ENCODE measurements at regions not wholly inside any gene's neighbourhood (a gene's known extent, or its start where the extent isn't known, plus 50 kb on each side); places are given as distances from the start of the nearest gene placed in this dataset.

DNA sequence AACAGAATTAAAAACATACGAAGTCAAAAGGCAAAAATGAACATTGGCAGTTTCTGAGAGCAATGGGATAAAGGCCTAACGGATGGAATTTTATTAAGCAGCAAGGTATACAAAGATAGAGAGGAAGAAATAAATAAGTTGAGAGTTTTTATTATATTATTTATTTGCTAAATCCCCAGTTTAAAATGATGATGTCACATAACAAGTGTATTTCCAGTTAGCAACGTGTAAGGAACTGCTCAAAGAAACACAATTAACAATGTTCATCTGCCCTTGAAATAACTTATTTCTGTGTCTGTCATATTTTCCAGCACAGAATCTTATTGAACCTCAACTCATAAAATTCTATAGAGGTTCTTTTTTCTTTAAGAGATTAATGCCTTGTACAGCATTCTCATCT lies 108.6 kb upstream of the TMEM106B start:
- H3K27me3 ChIP-seq, result no peaks in the 10 kb centered on the region
- no peak overlapping the region for H3K27ac ChIP-seq
- no peaks in the 10 kb centered on the region for H3K9me3 ChIP-seq (ENCODE audit: low read depth)
- DNase-seq (ENCODE audit: low read depth in 1 of 2, low spot score in 1 of 2), result no peak
- H3K4me1 ChIP-seq (ENCODE audit: low read depth), result no peaks in the 10 kb centered on the region
- H3K4me3 ChIP-seq, result no peak overlapping the region
- H3K36me3 ChIP-seq, result no peaks in the 10 kb centered on the region
- TF ChIP-seq, protein P1, sequence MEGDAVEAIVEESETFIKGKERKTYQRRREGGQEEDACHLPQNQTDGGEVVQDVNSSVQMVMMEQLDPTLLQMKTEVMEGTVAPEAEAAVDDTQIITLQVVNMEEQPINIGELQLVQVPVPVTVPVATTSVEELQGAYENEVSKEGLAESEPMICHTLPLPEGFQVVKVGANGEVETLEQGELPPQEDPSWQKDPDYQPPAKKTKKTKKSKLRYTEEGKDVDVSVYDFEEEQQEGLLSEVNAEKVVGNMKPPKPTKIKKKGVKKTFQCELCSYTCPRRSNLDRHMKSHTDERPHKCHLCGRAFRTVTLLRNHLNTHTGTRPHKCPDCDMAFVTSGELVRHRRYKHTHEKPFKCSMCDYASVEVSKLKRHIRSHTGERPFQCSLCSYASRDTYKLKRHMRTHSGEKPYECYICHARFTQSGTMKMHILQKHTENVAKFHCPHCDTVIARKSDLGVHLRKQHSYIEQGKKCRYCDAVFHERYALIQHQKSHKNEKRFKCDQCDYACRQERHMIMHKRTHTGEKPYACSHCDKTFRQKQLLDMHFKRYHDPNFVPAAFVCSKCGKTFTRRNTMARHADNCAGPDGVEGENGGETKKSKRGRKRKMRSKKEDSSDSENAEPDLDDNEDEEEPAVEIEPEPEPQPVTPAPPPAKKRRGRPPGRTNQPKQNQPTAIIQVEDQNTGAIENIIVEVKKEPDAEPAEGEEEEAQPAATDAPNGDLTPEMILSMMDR (IDR thresholded peaks at IDR 0.05; ENCODE audit: low read depth, low read length), result no peak

DNA sequence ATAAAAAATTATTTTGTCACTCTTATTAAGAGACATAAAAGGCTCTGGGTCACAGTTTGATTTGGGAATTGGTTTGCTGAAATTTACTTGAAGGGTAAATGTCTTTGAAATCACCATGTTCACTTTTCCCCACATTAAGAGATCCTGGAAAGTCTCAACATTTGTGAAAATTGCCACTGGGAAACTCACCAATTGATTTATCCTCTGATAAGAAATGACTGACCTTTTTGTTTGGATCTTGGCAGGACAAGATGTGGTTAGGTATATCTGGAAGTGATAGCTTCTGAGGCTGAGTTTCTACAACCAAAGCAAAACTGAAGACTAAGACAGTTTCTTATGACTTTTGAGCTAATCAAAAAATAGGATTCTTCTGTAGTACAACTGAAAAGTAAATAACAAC lies 107.1 kb upstream of the TMEM106B start:
- Histone ChIP-seq H3K27ac (no peak overlapping the region), H3K9me3 (ENCODE audit: low read depth) (no peaks in the 10 kb centered on the region), H3K36me3 (no peaks in the 10 kb centered on the region), H3K27me3 (no peaks in the 10 kb centered on the region), H3K4me1 (ENCODE audit: low read depth) (no peaks in the 10 kb centered on the region), H3K4me3 (no peak overlapping the region)
- no peak for DNase-seq (ENCODE audit: low read depth in 1 of 2, low spot score in 1 of 2)
- TF ChIP-seq, protein P1 (IDR thresholded peaks at IDR 0.05; ENCODE audit: low read depth, low read length), result no peak

DNA sequence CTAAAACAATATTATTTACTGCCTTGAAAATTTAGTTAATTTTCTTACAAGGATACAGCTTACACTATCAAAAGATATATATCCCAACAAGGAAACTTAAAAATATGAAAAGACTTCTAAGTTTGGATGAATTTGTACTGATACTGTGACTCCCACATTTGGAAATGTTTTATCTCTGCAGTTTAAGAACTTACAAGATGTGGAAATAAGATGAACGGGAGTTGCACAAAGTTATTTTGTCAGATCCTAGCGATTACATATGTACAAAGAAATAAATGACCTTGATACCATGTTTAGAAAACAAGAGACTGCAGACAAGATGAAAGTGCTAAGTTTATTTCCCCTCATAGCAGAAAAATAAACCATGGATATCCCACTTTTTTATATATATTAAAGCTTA lies 103.7 kb upstream of the TMEM106B start:
- TF ChIP-seq, protein P1 (IDR thresholded peaks at IDR 0.05; ENCODE audit: low read depth, low read length), result no peak
- Histone ChIP-seq H3K27ac (no peak overlapping the region), H3K9me3 (ENCODE audit: low read depth) (no peaks in the 10 kb centered on the region), H3K27me3 (peaks cover 26% of the 10 kb centered on the region), H3K4me3 (no peak overlapping the region), H3K36me3 (no peaks in the 10 kb centered on the region), H3K4me1 (ENCODE audit: low read depth) (no peaks in the 10 kb centered on the region)
- no peak for DNase-seq (ENCODE audit: low read depth in 1 of 2, low spot score in 1 of 2)

DNA sequence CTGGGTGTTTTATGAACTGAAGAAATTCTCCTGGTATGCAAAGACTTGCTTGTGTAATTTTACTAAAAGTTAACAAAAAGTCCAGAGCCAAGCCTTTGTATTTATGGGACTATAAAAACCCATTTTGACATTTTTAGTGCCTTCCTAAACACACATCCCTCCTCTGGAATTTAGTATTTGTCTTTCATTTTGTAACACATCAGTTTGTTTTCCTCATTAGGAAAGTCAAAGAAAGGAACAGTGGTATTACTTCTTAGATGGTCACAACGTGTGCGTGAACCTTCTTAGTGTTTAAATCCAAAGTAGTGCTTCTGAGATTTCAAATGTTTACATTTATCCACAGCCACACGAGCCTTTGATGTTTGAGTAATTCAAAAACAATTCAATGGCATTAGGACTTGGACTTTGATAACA lies 103.2 kb upstream of the TMEM106B start:
- Histone ChIP-seq H3K4me3 (no peak overlapping the region), H3K27me3 (peaks cover 30% of the 10 kb centered on the region), H3K4me1 (ENCODE audit: low read depth) (no peaks in the 10 kb centered on the region), H3K9me3 (ENCODE audit: low read depth) (no peaks in the 10 kb centered on the region), H3K27ac (no peak overlapping the region), H3K36me3 (no peaks in the 10 kb centered on the region)
- no peak for DNase-seq (ENCODE audit: low read depth in 1 of 2, low spot score in 1 of 2)
- TF ChIP-seq, protein P1 (IDR thresholded peaks at IDR 0.05; ENCODE audit: low read depth, low read length), result no peak

DNA sequence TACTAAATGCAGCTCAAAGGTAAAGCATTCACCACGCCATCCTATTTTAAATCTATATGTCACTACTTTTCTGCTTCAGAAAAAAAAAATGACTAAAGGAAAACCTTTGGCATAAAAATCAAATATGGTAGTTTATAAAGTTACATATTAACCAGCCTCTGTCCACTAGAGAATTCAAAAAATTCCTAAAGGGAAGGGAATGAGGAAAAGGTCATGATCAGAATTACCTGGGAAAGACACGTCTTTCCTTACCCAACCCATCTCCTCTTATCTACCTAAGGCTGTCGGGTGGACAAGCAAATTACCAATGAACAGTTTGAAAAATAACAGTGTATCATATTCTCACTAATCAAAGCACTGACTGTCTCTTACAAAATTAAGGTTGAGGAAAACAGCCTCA lies 100.7 kb upstream of the TMEM106B start:
- no peak overlapping the region for H3K4me3 ChIP-seq
- peaks cover 38% of the 10 kb centered on the region for H3K27me3 ChIP-seq
- no peaks in the 10 kb centered on the region for H3K4me1 ChIP-seq (ENCODE audit: low read depth)
- no peaks in the 10 kb centered on the region for H3K36me3 ChIP-seq
- no peak overlapping the region for H3K27ac ChIP-seq
- TF ChIP-seq, protein P1 (IDR thresholded peaks at IDR 0.05; ENCODE audit: low read depth, low read length), result no peak
- H3K9me3 ChIP-seq (ENCODE audit: low read depth), result no peaks in the 10 kb centered on the region
- no peak for DNase-seq (ENCODE audit: low read depth in 1 of 2, low spot score in 1 of 2)
